ENCODE measurements at regions not wholly inside any gene's neighbourhood (a gene's known extent, or its start where the extent isn't known, plus 50 kb on each side); places are given as distances from the start of the nearest gene placed in this dataset.
"Not testable (repeated sequence)": the region's sequence is repeated elsewhere in the genome, so short reads cannot be mapped to it uniquely, and the experiment has no call there.

GRCh38 chr5:90231688-90232087 is 177.9 kb downstream of the CETN3 start:
- 1 to 6% methylated on average over 4 of the region's 4 CpGs for WGBS, 2 donors
- ATAC-seq (ENCODE audit: low FRiP score), result no peak
- H3K27me3 ChIP-seq (ENCODE audit: control insufficient read depth in 1 of 2, insufficient read depth in 2 of 2, low read length in 1 of 2), result no peaks in the 10 kb centered on the region
- peaks cover 0 to 8% of the 10 kb centered on the region in 2 donors for H3K4me1 ChIP-seq (ENCODE audit: control insufficient read depth in 1 of 2, insufficient read depth in 2 of 2, low read length in 2 of 2)
- intact Hi-C loops (cut with DNase I), result no loop called here
- H3K4me3 ChIP-seq (ENCODE audit: low read length in 2 of 2), result peak overlapping the region; percentile 14 to 48
- no peaks in the 10 kb centered on the region for H3K9me3 ChIP-seq (ENCODE audit: control insufficient read depth, low read length)
- no peak for DNase-seq
- no peak overlapping the region for H3K27ac ChIP-seq (ENCODE audit: low read depth in 1 of 2, low read length in 2 of 2)
- H3K36me3 ChIP-seq (ENCODE audit: control insufficient read depth in 1 of 2, insufficient read depth in 2 of 2, low read length in 1 of 2), result no peaks in the 10 kb centered on the region

GRCh38 chr5:90227683-90228082 is 181.9 kb downstream of the CETN3 start:
- no peaks in the 10 kb centered on the region for H3K9me3 ChIP-seq (ENCODE audit: control insufficient read depth, low read length)
- WGBS, 2 donors, result 3 to 7% methylated on average over 3 of the region's 3 CpGs
- H3K4me1 ChIP-seq (ENCODE audit: control insufficient read depth in 1 of 2, insufficient read depth in 2 of 2, low read length in 2 of 2), result peaks cover 2 to 8% of the 10 kb centered on the region in 2 donors
- H3K27me3 ChIP-seq (ENCODE audit: control insufficient read depth in 1 of 2, insufficient read depth in 2 of 2, low read length in 1 of 2), result no peaks in the 10 kb centered on the region
- intact Hi-C loops (cut with DNase I), result no loop called here
- H3K4me3 ChIP-seq (ENCODE audit: low read length in 2 of 2), result no peak overlapping the region
- ATAC-seq (ENCODE audit: low FRiP score), result peak; percentile 89
- no peaks in the 10 kb centered on the region for H3K36me3 ChIP-seq (ENCODE audit: control insufficient read depth in 1 of 2, insufficient read depth in 2 of 2, low read length in 1 of 2)
- peak; percentile 73 to 75 for DNase-seq
- H3K27ac ChIP-seq (ENCODE audit: low read depth in 1 of 2, low read length in 2 of 2), result peak overlapping the region; percentile 23 to 69

- no peaks in the 10 kb centered on the region for H3K27me3 ChIP-seq (ENCODE audit: control insufficient read depth in 1 of 2, insufficient read depth in 2 of 2, low read length in 1 of 2)
- DNase-seq (no peak), ATAC-seq (ENCODE audit: low FRiP score) (no peak)
- 21 to 23% methylated on average over 2 of the region's 2 CpGs for WGBS, 2 donors
- no peak overlapping the region for H3K4me3 ChIP-seq (ENCODE audit: low read length in 2 of 2)
- H3K9me3 ChIP-seq (ENCODE audit: control insufficient read depth, low read length), result no peaks in the 10 kb centered on the region
- H3K27ac ChIP-seq (ENCODE audit: low read depth in 1 of 2, low read length in 2 of 2), result no peak overlapping the region
- no peaks in the 10 kb centered on the region for H3K36me3 ChIP-seq (ENCODE audit: control insufficient read depth in 1 of 2, insufficient read depth in 2 of 2, low read length in 1 of 2)
- intact Hi-C loops (cut with DNase I), result no loop called here
- peaks cover under 1 to 2% of the 10 kb centered on the region in 2 donors for H3K4me1 ChIP-seq (ENCODE audit: control insufficient read depth in 1 of 2, insufficient read depth in 2 of 2, low read length in 2 of 2)
Measured at GRCh38 chr5:90226433-90227099, 183.0 kb downstream of the CETN3 start.

- H3K36me3 ChIP-seq (ENCODE audit: control insufficient read depth in 1 of 2, insufficient read depth in 2 of 2, low read length in 1 of 2), result no peaks in the 10 kb centered on the region
- H3K4me3 ChIP-seq (ENCODE audit: low read length in 2 of 2), result no peak overlapping the region
- no peak for DNase-seq
- intact Hi-C loops (cut with DNase I), result no loop called here
- no peak overlapping the region for H3K27ac ChIP-seq (ENCODE audit: low read depth in 1 of 2, low read length in 2 of 2)
- H3K27me3 ChIP-seq (ENCODE audit: control insufficient read depth in 1 of 2, insufficient read depth in 2 of 2, low read length in 1 of 2), result no peaks in the 10 kb centered on the region
- peaks cover 2 to 3% of the 10 kb centered on the region in 2 donors for H3K4me1 ChIP-seq (ENCODE audit: control insufficient read depth in 1 of 2, insufficient read depth in 2 of 2, low read length in 2 of 2)
- 98 to 100% methylated on average over 1 of the region's 1 CpG for WGBS, 2 donors
- no peak for ATAC-seq (ENCODE audit: low FRiP score)
- no peaks in the 10 kb centered on the region for H3K9me3 ChIP-seq (ENCODE audit: control insufficient read depth, low read length)
Measured at GRCh38 chr5:90224342-90224741, 185.2 kb downstream of the CETN3 start.

GRCh38 chr5:90223756-90224155 is 185.8 kb downstream of the CETN3 start:
- Histone ChIP-seq H3K9me3 (ENCODE audit: control insufficient read depth, low read length) (no peaks in the 10 kb centered on the region), H3K4me3 (ENCODE audit: low read length in 2 of 2) (no peak overlapping the region), H3K36me3 (ENCODE audit: control insufficient read depth in 1 of 2, insufficient read depth in 2 of 2, low read length in 1 of 2) (no peaks in the 10 kb centered on the region), H3K27me3 (ENCODE audit: control insufficient read depth in 1 of 2, insufficient read depth in 2 of 2, low read length in 1 of 2) (no peaks in the 10 kb centered on the region), H3K4me1 (ENCODE audit: control insufficient read depth in 1 of 2, insufficient read depth in 2 of 2, low read length in 2 of 2) (peaks cover 2 to 3% of the 10 kb centered on the region in 2 donors), H3K27ac (ENCODE audit: low read depth in 1 of 2, low read length in 2 of 2) (no peak overlapping the region)
- no peak for DNase-seq
- no peak for ATAC-seq (ENCODE audit: low FRiP score)
- WGBS, 2 donors, result 98% methylated on average over 2 of the region's 2 CpGs
- intact Hi-C loops (cut with DNase I), result no loop called here

- intact Hi-C loops (cut with DNase I), result no loop called here
- DNase-seq (no peak), ATAC-seq (ENCODE audit: low FRiP score) (no peak)
- Histone ChIP-seq H3K9me3 (ENCODE audit: control insufficient read depth, low read length) (no peaks in the 10 kb centered on the region), H3K36me3 (ENCODE audit: control insufficient read depth in 1 of 2, insufficient read depth in 2 of 2, low read length in 1 of 2) (no peaks in the 10 kb centered on the region), H3K4me1 (ENCODE audit: control insufficient read depth in 1 of 2, insufficient read depth in 2 of 2, low read length in 2 of 2) (peaks cover 2 to 3% of the 10 kb centered on the region in 2 donors), H3K4me3 (ENCODE audit: low read length in 2 of 2) (no peak overlapping the region), H3K27me3 (ENCODE audit: control insufficient read depth in 1 of 2, insufficient read depth in 2 of 2, low read length in 1 of 2) (no peaks in the 10 kb centered on the region), H3K27ac (ENCODE audit: low read depth in 1 of 2, low read length in 2 of 2) (no peak overlapping the region)
- 69 to 73% methylated on average over 2 of the region's 2 CpGs for WGBS, 2 donors
Measured at GRCh38 chr5:90221951-90222350, 187.6 kb downstream of the CETN3 start.

- no peaks in the 10 kb centered on the region for H3K9me3 ChIP-seq (ENCODE audit: control insufficient read depth, low read length)
- 80 to 85% methylated on average over 3 of the region's 3 CpGs for WGBS, 2 donors
- no peak overlapping the region for H3K4me3 ChIP-seq (ENCODE audit: low read length in 2 of 2)
- H3K4me1 ChIP-seq (ENCODE audit: control insufficient read depth in 1 of 2, insufficient read depth in 2 of 2, low read length in 2 of 2), result peaks cover 2 to 3% of the 10 kb centered on the region in 2 donors
- H3K27ac ChIP-seq (ENCODE audit: low read depth in 1 of 2, low read length in 2 of 2), result no peak overlapping the region
- intact Hi-C loops (cut with DNase I), result no loop called here
- ATAC-seq (ENCODE audit: low FRiP score), result no peak
- no peak for DNase-seq
- H3K27me3 ChIP-seq (ENCODE audit: control insufficient read depth in 1 of 2, insufficient read depth in 2 of 2, low read length in 1 of 2), result no peaks in the 10 kb centered on the region
- H3K36me3 ChIP-seq (ENCODE audit: control insufficient read depth in 1 of 2, insufficient read depth in 2 of 2, low read length in 1 of 2), result no peaks in the 10 kb centered on the region
Measured at GRCh38 chr5:90220554-90220953, 189.0 kb downstream of the CETN3 start.

- no peaks in the 10 kb centered on the region for H3K4me1 ChIP-seq (ENCODE audit: control insufficient read depth in 1 of 2, insufficient read depth in 2 of 2, low read length in 2 of 2)
- DNase-seq, result no peak
- intact Hi-C loops (cut with DNase I), result no loop called here
- no peak overlapping the region for H3K27ac ChIP-seq (ENCODE audit: low read depth in 1 of 2, low read length in 2 of 2)
- no peaks in the 10 kb centered on the region for H3K9me3 ChIP-seq (ENCODE audit: control insufficient read depth, low read length)
- no peaks in the 10 kb centered on the region for H3K27me3 ChIP-seq (ENCODE audit: control insufficient read depth in 1 of 2, insufficient read depth in 2 of 2, low read length in 1 of 2)
- no peak overlapping the region for H3K4me3 ChIP-seq (ENCODE audit: low read length in 2 of 2)
- H3K36me3 ChIP-seq (ENCODE audit: control insufficient read depth in 1 of 2, insufficient read depth in 2 of 2, low read length in 1 of 2), result no peaks in the 10 kb centered on the region
- ATAC-seq (ENCODE audit: low FRiP score), result no peak
Measured at GRCh38 chr5:90214991-90215390, 194.6 kb downstream of the CETN3 start.

- H3K9me3 ChIP-seq (ENCODE audit: control insufficient read depth, low read length); H3K36me3 ChIP-seq (ENCODE audit: control insufficient read depth in 1 of 2, insufficient read depth in 2 of 2, low read length in 1 of 2); H3K27me3 ChIP-seq (ENCODE audit: control insufficient read depth in 1 of 2, insufficient read depth in 2 of 2, low read length in 1 of 2); intact Hi-C loops (cut with DNase I); H3K4me3 ChIP-seq (ENCODE audit: low read length in 2 of 2); H3K4me1 ChIP-seq (ENCODE audit: control insufficient read depth in 1 of 2, insufficient read depth in 2 of 2, low read length in 2 of 2); H3K27ac ChIP-seq (ENCODE audit: low read depth in 1 of 2, low read length in 2 of 2); ATAC-seq (ENCODE audit: low FRiP score): not testable (repeated sequence)
- WGBS, 2 donors, result 89 to 93% methylated on average over 24 to 25 of the region's 25 CpGs
- peak in 1 of 2 donors; percentile 44 for DNase-seq
Measured at GRCh38 chr5:90208323-90208722, 201.2 kb downstream of the CETN3 start.
